ENCODE measurements at regions not wholly inside any gene's neighbourhood (a gene's known extent, or its start where the extent isn't known, plus 50 kb on each side); places are given as distances from the start of the nearest gene placed in this dataset.

- H3K27me3 ChIP-seq (ENCODE audit: control insufficient read depth in 5 of 5, insufficient read depth in 4 of 5, low read length in 5 of 5), result no peaks in the 10 kb centered on the region
- H3K9me3 ChIP-seq (ENCODE audit: control insufficient read depth in 5 of 5, low read length in 5 of 5), result no peaks in the 10 kb centered on the region
- H3K27ac ChIP-seq (ENCODE audit: low read depth, low read length), result no peak overlapping the region
- H3K4me1 ChIP-seq (ENCODE audit: control insufficient read depth in 5 of 5, insufficient read depth in 5 of 5, low read length in 5 of 5), result no peaks in the 10 kb centered on the region
- no peak overlapping the region for H3K9ac ChIP-seq (ENCODE audit: low read length in 5 of 5)
- H3K4me3 ChIP-seq (ENCODE audit: low read depth in 1 of 5, low read length in 5 of 5), result no peak overlapping the region
- H3K36me3 ChIP-seq (ENCODE audit: control insufficient read depth in 5 of 5, insufficient read depth in 5 of 5, low read length in 5 of 5), result no peaks in the 10 kb centered on the region
Observed at GRCh38 chr3:117722856-117723255, 1013.3 kb downstream of the TUSC7 start.

- Histone ChIP-seq H3K27me3 (ENCODE audit: control insufficient read depth in 5 of 5, insufficient read depth in 4 of 5, low read length in 5 of 5) (no peaks in the 10 kb centered on the region), H3K4me1 (ENCODE audit: control insufficient read depth in 5 of 5, insufficient read depth in 5 of 5, low read length in 5 of 5) (peaks cover 0 to 7% (median 0%) of the 10 kb centered on the region in 5 donors), H3K36me3 (ENCODE audit: control insufficient read depth in 5 of 5, insufficient read depth in 5 of 5, low read length in 5 of 5) (no peaks in the 10 kb centered on the region), H3K9me3 (ENCODE audit: control insufficient read depth in 5 of 5, low read length in 5 of 5) (no peaks in the 10 kb centered on the region), H3K27ac (ENCODE audit: low read depth, low read length) (no peak overlapping the region), H3K4me3 (ENCODE audit: low read depth in 1 of 5, low read length in 5 of 5) (no peak overlapping the region), H3K9ac (ENCODE audit: low read length in 5 of 5) (no peak overlapping the region)
Observed at GRCh38 chr3:117723825-117724224, 1014.2 kb downstream of the TUSC7 start.

- Histone ChIP-seq H3K27ac (ENCODE audit: low read depth, low read length) (no peak overlapping the region), H3K27me3 (ENCODE audit: control insufficient read depth in 5 of 5, insufficient read depth in 4 of 5, low read length in 5 of 5) (no peaks in the 10 kb centered on the region), H3K36me3 (ENCODE audit: control insufficient read depth in 5 of 5, insufficient read depth in 5 of 5, low read length in 5 of 5) (no peaks in the 10 kb centered on the region), H3K9ac (ENCODE audit: low read length in 5 of 5) (no peak overlapping the region), H3K4me1 (ENCODE audit: control insufficient read depth in 5 of 5, insufficient read depth in 5 of 5, low read length in 5 of 5) (peaks cover 0 to 7% (median 0%) of the 10 kb centered on the region in 5 donors), H3K9me3 (ENCODE audit: control insufficient read depth in 5 of 5, low read length in 5 of 5) (no peaks in the 10 kb centered on the region), H3K4me3 (ENCODE audit: low read depth in 1 of 5, low read length in 5 of 5) (no peak overlapping the region)
Observed at GRCh38 chr3:117725314-117725713, 1015.7 kb downstream of the TUSC7 start.

DNA sequence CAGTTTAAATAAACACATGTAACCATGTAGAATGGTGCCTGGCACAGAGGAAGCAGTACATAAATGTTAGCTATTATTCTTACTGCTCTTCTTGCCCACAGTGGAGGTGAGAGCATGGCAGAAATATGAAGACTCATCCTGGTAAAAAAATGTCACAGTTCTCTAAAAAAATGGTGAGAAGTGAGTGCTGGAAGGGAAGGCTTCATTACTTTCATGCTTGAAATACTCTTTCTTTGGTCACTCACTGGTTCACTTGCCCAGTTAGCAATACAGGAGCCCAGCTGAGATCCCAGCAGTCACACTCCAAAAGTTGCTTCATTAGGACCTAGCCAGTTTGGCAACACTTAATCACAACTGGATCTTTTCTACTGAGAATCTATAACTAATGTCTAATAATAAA, 1017.2 kb downstream of the TUSC7 start:
- no peak overlapping the region for H3K4me3 ChIP-seq (ENCODE audit: low read depth in 1 of 5, low read length in 5 of 5)
- H3K4me1 ChIP-seq (ENCODE audit: control insufficient read depth in 5 of 5, insufficient read depth in 5 of 5, low read length in 5 of 5), result peaks cover 0 to 7% (median 0%) of the 10 kb centered on the region in 5 donors
- H3K36me3 ChIP-seq (ENCODE audit: control insufficient read depth in 5 of 5, insufficient read depth in 5 of 5, low read length in 5 of 5), result no peaks in the 10 kb centered on the region
- H3K27ac ChIP-seq (ENCODE audit: low read depth, low read length), result no peak overlapping the region
- no peaks in the 10 kb centered on the region for H3K27me3 ChIP-seq (ENCODE audit: control insufficient read depth in 5 of 5, insufficient read depth in 4 of 5, low read length in 5 of 5)
- no peak overlapping the region for H3K9ac ChIP-seq (ENCODE audit: low read length in 5 of 5)
- H3K9me3 ChIP-seq (ENCODE audit: control insufficient read depth in 5 of 5, low read length in 5 of 5), result no peaks in the 10 kb centered on the region

DNA sequence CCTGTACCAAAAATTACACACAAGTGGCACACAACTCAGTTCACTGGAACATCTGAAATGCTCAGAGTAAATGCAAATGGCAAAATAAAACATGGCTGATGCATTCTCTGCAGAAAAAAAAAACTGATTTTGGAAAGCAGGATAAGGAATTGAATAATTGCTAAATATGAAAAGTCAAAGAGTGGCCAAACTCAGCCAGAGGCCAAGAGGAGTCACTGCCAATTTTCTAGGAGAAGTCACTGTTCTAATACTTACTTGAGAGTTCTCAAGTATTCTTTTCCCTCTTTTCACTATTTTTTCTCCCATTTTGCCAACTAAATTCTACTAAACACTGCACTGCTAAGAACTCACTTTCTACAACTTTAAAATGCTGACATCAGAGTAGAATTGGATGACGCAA, 1018.6 kb downstream of the TUSC7 start:
- Histone ChIP-seq H3K27ac (ENCODE audit: low read depth, low read length) (no peak overlapping the region), H3K27me3 (ENCODE audit: control insufficient read depth in 5 of 5, insufficient read depth in 4 of 5, low read length in 5 of 5) (no peaks in the 10 kb centered on the region), H3K4me1 (ENCODE audit: control insufficient read depth in 5 of 5, insufficient read depth in 5 of 5, low read length in 5 of 5) (peaks cover 0 to 7% (median 0%) of the 10 kb centered on the region in 5 donors), H3K9me3 (ENCODE audit: control insufficient read depth in 5 of 5, low read length in 5 of 5) (no peaks in the 10 kb centered on the region), H3K4me3 (ENCODE audit: low read depth in 1 of 5, low read length in 5 of 5) (no peak overlapping the region), H3K36me3 (ENCODE audit: control insufficient read depth in 5 of 5, insufficient read depth in 5 of 5, low read length in 5 of 5) (no peaks in the 10 kb centered on the region), H3K9ac (ENCODE audit: low read length in 5 of 5) (no peak overlapping the region)

DNA sequence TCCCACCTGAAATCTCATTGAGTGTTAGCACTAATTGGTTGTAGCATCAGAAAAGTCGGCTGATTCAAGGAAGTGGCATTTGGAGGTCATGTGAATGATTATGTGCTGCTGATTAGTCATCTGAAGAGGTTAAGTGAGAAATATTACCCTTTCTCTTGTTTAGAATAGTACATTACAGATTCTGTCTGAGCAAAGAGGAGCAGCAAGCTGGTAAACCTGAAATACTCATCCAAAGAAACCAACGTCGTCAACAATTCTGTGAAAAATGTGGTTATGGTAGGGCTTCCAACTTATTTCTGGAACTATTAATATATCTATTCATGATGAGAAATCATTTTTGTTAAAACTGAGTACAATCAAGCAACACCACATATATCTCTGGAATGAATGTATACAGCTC, 1024.9 kb downstream of the TUSC7 start:
- peaks cover 0 to 3% (median 0%) of the 10 kb centered on the region in 5 donors for H3K27me3 ChIP-seq (ENCODE audit: control insufficient read depth in 5 of 5, insufficient read depth in 4 of 5, low read length in 5 of 5)
- no peak overlapping the region for H3K4me3 ChIP-seq (ENCODE audit: low read depth in 1 of 5, low read length in 5 of 5)
- H3K4me1 ChIP-seq (ENCODE audit: control insufficient read depth in 5 of 5, insufficient read depth in 5 of 5, low read length in 5 of 5), result no peaks in the 10 kb centered on the region
- no peak overlapping the region for H3K27ac ChIP-seq (ENCODE audit: low read depth, low read length)
- H3K9me3 ChIP-seq (ENCODE audit: control insufficient read depth in 5 of 5, low read length in 5 of 5), result no peaks in the 10 kb centered on the region
- no peaks in the 10 kb centered on the region for H3K36me3 ChIP-seq (ENCODE audit: control insufficient read depth in 5 of 5, insufficient read depth in 5 of 5, low read length in 5 of 5)
- H3K9ac ChIP-seq (ENCODE audit: low read length in 5 of 5), result no peak overlapping the region

DNA sequence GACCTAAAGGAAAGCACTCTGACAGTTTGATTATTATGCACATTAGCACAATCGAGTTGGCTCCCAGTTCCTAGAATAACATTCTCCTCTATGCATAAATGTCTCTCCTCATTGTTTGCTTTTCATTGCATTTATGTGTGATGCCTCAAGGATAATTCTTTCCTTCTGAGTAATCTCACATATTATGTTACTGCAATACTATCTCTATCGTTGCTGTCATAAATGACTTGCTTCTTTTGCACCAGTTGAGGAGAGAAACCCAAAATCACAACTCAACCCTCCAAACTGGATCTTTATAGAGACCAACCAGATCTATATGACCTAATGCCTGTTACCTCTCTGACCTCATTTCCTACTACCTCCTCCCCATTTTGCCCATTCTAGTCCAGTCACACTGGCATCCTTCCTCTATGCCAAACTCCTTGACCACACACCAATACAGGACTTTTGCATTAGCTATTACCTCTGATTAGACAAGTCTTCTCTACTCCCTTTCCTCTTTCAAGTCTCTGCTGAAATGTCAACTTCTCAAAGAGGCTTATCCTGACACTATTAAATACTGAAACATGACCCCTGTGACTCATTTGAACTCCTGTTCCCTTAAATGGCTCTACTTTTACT, 1026.0 kb downstream of the TUSC7 start:
- Histone ChIP-seq H3K4me3 (ENCODE audit: low read depth in 1 of 5, low read length in 5 of 5) (no peak overlapping the region), H3K9ac (ENCODE audit: low read length in 5 of 5) (no peak overlapping the region), H3K9me3 (ENCODE audit: control insufficient read depth in 5 of 5, low read length in 5 of 5) (no peaks in the 10 kb centered on the region), H3K27me3 (ENCODE audit: control insufficient read depth in 5 of 5, insufficient read depth in 4 of 5, low read length in 5 of 5) (peaks cover 0 to 3% (median 0%) of the 10 kb centered on the region in 5 donors), H3K4me1 (ENCODE audit: control insufficient read depth in 5 of 5, insufficient read depth in 5 of 5, low read length in 5 of 5) (no peaks in the 10 kb centered on the region), H3K36me3 (ENCODE audit: control insufficient read depth in 5 of 5, insufficient read depth in 5 of 5, low read length in 5 of 5) (no peaks in the 10 kb centered on the region), H3K27ac (ENCODE audit: low read depth, low read length) (no peak overlapping the region)

- H3K4me3 ChIP-seq (ENCODE audit: low read depth in 1 of 5, low read length in 5 of 5), result no peak overlapping the region
- H3K36me3 ChIP-seq (ENCODE audit: control insufficient read depth in 5 of 5, insufficient read depth in 5 of 5, low read length in 5 of 5), result no peaks in the 10 kb centered on the region
- H3K9me3 ChIP-seq (ENCODE audit: control insufficient read depth in 5 of 5, low read length in 5 of 5), result no peaks in the 10 kb centered on the region
- H3K27ac ChIP-seq (ENCODE audit: low read depth, low read length), result no peak overlapping the region
- H3K27me3 ChIP-seq (ENCODE audit: control insufficient read depth in 5 of 5, insufficient read depth in 4 of 5, low read length in 5 of 5), result peaks cover 0 to 3% (median 0%) of the 10 kb centered on the region in 5 donors
- H3K9ac ChIP-seq (ENCODE audit: low read length in 5 of 5), result no peak overlapping the region
- no peaks in the 10 kb centered on the region for H3K4me1 ChIP-seq (ENCODE audit: control insufficient read depth in 5 of 5, insufficient read depth in 5 of 5, low read length in 5 of 5)
Observed at GRCh38 chr3:117736846-117737245, 1027.3 kb downstream of the TUSC7 start.

- no peak overlapping the region for H3K4me3 ChIP-seq (ENCODE audit: low read depth in 1 of 5, low read length in 5 of 5)
- H3K9me3 ChIP-seq (ENCODE audit: control insufficient read depth in 5 of 5, low read length in 5 of 5), result no peaks in the 10 kb centered on the region
- no peaks in the 10 kb centered on the region for H3K36me3 ChIP-seq (ENCODE audit: control insufficient read depth in 5 of 5, insufficient read depth in 5 of 5, low read length in 5 of 5)
Observed at GRCh38 chr3:117743993-117744392, 1034.4 kb downstream of the TUSC7 start.

GRCh38 chr3:117744935-117745334, 1035.4 kb downstream of the TUSC7 start:
- Histone ChIP-seq H3K27ac (ENCODE audit: low read depth, low read length) (no peak overlapping the region), H3K9ac (ENCODE audit: low read length in 5 of 5) (no peak overlapping the region), H3K9me3 (ENCODE audit: control insufficient read depth in 5 of 5, low read length in 5 of 5) (no peaks in the 10 kb centered on the region), H3K27me3 (ENCODE audit: control insufficient read depth in 5 of 5, insufficient read depth in 4 of 5, low read length in 5 of 5) (no peaks in the 10 kb centered on the region), H3K4me3 (ENCODE audit: low read depth in 1 of 5, low read length in 5 of 5) (no peak overlapping the region), H3K4me1 (ENCODE audit: control insufficient read depth in 5 of 5, insufficient read depth in 5 of 5, low read length in 5 of 5) (peaks cover 0 to 17% (median 8%) of the 10 kb centered on the region in 5 donors), H3K36me3 (ENCODE audit: control insufficient read depth in 5 of 5, insufficient read depth in 5 of 5, low read length in 5 of 5) (no peaks in the 10 kb centered on the region)

More at GRCh38 chr3:117743993-117744392, 1034.4 kb downstream of the TUSC7 start:
- Histone ChIP-seq H3K27ac (ENCODE audit: low read depth, low read length) (no peak overlapping the region), H3K4me1 (ENCODE audit: control insufficient read depth in 5 of 5, insufficient read depth in 5 of 5, low read length in 5 of 5) (peaks cover 0 to 17% (median 8%) of the 10 kb centered on the region in 5 donors), H3K27me3 (ENCODE audit: control insufficient read depth in 5 of 5, insufficient read depth in 4 of 5, low read length in 5 of 5) (no peaks in the 10 kb centered on the region), H3K9ac (ENCODE audit: low read length in 5 of 5) (no peak overlapping the region)

All from subcutaneous abdominal adipose tissue (tissue), 5 donors.